ENCODE measurements at regions not wholly inside any gene's neighbourhood (a gene's known extent, or its start where the extent isn't known, plus 50 kb on each side); places are given as distances from the start of the nearest gene placed in this dataset.

DNA sequence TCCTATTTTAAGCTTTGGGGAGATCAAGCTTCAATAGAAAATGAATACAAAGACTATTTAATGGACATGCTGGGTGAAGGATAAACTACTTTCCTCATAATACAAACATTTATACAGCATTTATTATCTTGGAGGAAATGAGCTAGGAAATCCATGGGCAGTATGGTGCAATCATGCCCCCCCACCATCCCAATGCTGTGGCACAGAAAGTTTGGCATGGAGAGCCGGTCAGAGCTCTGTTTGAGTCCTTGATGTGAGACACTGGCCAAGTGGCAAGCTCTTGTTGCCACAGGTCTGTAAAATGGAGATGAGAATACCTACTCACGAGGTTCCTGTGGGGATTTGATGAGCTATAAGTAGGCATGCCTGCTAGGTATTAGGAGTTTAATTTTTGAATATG lies 120.6 kb downstream of the MAB21L3 start:
- no peak for DNase-seq (ENCODE audit: low spot score)

DNA sequence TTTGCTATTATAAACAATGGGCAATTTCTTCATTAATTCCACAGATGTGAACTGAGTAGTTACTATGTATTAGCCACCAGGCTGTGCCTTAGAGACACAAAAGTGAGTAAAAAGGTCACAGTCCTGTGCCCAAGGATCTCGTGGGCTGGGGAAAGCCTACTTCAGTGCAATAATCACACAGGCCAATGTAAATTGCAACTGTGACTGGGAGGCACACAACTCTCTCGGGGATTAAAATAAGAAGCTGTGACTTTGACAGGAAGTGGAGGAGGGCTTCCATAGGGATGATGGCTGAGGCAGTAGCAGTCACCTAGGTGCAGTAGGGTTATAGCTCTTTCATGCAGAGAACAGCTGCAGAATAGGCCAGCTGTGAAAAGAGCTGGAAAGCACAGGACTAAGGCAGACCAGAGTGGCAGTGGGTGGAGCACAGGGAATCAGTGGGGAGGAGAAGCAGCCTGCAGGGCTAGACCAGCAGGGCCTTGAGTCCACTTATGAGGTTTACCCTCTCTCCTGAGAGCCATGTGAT lies 121.9 kb downstream of the MAB21L3 start:
- no peak for DNase-seq (ENCODE audit: low spot score)

DNA sequence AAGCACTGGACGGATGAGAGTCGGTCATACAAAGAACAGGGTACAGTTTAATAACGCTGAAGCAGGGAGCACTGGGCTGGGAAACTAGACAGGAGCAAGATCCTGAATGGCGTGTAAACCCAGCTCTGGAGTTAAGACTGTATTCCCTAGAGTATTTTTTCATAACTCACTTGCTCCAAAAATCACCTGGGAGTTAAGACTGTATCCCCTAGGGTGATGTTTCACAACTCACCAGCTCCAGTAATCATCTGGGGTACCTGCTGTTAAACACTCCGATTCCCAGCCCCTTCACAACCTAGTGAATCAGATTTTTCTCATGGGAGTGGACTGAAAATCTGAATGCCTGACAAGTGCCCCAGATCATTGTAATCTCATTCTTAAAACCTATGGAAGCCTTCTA lies 123.2 kb downstream of the MAB21L3 start:
- DNase-seq (ENCODE audit: low spot score): no peak

DNA sequence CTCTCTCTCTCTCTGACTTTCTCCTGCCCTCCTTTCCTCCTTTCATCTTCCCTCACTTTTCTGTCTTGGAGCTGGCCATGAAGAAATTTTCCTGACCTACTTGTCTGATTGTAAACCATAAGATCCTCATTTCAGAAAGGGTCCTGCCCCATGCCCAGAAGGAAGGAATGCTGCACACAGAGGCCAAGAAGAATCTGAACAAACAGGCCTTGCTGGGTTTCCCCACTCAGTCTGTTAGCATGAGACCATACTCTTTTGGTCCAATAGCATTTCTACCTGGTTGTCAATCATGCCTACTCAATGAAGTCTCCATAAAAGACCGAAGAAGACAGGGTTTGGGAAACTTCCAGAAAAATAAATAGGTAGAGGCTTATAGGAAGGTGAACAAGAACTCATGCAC lies 128.7 kb downstream of the MAB21L3 start:
- no peak for DNase-seq (ENCODE audit: low spot score)

DNA sequence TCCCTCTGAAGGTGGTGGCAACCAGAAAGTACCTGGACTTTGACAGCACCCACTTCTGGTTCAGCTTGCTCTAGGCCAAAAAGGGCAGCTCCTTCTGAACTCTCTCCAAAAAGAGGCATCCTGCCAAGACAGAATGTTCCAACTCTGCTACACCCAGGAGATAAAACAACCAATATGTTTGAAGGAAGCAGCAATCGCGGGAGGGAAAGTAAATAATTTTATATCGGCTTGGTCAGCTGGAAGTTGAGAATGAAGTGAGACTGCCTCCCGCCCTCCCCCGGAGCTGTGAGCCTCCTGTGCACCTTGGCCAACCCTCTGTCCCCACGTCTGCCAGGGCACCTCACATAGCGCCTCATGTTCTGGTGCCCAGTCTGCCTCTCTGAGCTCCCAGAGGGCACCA lies 130.3 kb upstream of the ATP1A1 start:
- DNase-seq (ENCODE audit: low spot score): peak; percentile 15

DNA sequence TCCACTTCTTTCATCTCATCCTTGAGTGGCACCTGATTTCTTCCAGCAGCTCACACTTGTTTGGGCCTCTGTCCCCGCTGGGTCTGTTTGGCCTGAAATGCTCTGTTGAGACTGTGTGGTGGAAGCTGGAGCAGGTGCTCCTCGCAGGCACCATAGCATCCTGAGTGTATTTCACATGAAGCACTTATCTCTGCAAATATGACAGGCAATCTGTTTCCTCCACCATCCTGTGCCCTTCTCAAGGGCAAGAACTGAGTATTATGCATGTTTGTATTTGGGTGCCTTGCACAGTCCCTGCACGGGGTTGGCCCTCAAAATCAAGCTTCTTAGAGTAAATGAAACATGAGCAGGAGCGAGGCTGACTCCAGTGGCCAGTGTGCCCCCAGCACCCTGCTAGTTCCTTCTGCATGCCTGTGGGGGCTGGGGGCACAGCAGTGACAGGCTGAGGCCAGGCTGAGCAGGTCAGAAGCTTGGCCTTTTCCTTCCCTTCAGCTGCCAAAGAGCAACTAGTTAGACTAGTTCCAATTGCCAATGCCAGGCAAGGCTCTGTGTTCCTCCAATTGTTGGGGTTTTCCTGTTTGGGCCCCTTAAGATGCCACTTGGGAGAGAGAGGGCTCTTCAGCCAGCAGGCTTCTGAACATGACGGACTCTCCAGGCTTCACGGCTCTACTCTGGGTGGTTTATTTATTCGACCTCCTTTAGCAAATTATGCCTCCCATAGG lies 129.6 kb upstream of the ATP1A1 start:
- no peak for DNase-seq (ENCODE audit: low spot score)

DNA sequence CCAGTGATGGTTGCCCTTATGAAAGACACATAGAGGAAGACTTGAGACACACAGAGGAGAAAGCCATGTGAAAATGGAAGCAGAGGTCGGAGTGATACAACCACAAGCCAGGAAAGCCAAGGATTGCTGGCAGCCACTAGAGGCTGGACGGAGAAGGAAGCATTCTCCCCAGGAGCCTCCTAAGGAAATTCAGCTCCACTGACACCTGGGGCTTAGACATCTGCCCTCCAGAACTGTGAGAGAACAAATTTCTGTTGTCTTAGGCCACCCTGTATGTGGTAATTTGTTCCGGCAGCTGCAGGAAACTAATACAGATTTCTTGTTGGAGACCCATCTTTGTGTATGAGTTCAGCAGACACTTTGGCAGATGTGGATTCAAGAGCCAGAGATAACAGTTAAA lies 126.9 kb upstream of the ATP1A1 start:
- DNase-seq (ENCODE audit: low spot score): no peak

DNA sequence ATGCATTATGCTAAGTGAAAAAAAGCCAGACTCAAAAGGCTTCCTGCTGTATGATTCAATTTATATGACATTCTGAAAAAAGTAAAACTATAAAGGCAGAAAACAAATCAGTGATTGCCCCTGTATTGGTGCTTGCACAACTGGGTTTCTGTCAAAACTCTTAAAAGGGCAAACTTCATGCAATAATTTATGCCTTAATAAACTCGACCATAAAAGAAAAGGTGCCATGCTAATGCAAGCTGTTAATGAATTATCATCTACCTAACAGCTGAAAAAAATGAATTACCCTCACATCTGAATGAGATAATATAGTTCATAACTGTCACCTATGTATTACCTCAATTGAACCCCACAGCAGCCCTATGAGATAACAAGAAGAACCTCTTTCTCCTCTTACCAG lies 120.8 kb upstream of the ATP1A1 start:
- no peak for DNase-seq (ENCODE audit: low spot score)

DNA sequence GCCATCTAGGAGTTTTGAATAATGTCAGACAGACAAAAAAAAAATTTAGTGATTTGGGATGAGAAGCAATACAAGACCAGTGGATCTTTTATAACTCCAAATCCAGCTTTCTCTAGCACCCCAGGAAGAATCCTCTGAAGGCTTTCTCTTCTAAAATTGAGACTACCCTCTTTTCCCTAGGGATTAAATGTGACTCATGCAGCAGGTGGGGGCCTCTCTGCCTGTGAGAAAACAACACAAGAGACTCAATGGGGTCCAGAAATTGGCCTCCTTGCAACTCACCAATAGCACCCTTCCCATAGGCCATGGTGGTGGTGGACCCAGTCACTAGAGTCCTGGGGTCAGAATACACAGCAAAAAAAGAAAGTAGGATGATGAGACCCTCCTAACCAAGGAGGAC lies 120.3 kb upstream of the ATP1A1 start:
- no peak for DNase-seq (ENCODE audit: low spot score)

DNA sequence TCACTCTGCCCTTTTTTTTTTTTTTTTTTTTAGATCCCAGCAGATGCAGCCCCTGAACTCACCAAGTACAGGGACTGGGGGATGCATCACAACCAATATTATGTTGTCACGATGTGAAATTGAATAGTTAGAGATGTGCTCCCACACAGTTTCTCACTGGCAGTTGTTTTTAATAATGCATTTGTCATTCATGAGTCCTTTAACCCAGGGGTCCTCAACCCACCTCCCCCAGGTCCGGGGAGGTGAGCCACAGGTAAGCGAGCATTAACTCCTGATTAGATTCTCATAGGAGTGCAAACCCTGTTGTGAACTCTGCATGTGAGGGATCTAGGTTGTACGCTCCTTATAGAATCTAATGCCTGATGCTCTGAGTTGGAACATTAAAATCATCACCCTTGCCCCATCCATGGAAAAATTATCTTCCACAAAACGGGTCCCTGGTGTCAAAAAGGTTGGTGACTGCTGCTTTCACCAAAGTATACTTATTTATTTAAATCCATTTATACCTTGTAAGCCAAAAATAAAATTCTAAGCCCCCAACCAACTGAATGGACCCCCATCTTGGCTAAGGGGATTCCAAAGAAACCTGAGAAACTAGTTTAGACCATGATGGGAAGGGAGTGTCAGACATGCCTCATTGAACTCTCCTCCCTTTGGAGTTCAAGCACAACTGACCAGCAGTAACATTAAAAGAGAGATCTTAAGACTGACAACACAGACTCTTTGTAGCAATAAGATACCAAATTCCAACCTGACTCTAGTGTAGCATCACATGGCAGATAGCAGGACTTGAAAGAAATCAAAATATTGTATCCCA lies 119.3 kb upstream of the ATP1A1 start:
- no peak for DNase-seq (ENCODE audit: low spot score)

DNA sequence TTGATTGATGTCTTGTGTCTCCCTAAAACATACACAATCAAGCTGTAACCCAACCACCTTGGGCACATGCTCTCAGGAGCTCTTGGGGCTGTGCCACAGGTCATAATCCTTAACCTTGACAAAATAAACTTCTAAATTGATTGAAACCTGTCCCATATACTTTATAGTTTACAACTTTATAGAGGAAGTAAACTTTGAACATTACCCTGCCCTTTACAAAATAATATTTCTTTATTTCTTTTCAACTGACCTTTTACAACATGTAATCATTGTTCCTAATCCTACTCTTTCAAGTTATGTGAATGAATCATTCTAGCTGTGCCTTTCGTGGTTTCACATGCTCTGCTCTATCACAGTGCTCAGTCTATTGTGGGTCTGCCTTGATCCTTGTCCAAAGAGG lies 118.3 kb upstream of the ATP1A1 start:
- no peak for DNase-seq (ENCODE audit: low spot score)

DNA sequence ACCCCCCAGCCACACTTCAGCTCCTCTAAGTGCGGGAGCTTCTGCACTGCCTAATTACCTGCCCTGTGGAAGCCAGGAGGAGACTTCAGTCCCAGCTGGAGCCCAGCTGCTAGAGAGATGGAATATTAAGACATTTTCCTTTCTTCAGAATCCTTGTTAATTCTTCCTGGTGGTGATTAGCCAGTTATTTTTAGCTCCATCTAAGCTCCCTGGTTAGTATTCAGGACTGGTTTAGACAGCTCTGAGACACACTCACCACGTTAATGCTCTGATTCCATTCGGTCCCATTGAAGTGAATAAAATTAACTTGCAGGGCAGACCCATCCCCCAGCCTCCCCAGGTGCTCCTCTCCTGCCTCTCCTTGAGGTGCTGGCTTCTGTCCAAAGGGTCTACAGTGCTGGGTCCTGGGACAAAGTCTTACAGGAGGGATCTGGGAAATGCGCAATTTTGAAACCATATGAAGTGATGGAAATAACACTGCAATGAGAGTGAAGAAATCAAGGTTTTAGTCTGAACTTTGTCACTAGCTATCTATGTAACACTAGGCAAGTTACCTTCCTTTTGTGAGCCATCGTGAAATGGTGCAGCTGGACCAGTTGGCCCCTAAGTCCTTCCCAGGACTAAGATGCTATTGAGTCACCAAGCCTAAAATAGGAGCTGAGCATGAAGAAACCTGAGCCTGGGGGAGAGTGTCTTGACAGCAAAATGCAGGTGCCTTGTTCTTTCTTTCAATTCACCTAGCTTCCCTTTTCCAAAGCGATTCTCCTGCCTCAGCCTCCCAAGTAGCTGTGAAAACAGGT lies 117.4 kb upstream of the ATP1A1 start:
- no peak for DNase-seq (ENCODE audit: low spot score)

DNA sequence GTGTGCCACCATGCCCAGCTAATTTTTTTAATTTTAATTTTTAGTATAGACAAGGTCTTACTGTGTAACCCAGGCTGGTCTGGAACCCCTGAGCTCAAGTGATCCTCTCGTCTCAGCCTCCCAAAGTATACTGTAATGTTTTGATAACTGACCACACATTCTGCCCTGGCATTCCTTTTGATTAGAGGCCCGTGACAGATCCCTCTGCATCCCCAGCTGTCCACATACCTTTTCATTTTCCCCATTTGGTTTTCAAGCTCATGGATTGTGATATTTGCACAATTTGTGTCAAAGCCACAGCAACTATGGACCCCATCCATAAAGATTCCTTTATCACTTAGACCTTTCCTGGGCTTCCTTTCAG lies 116.8 kb upstream of the ATP1A1 start:
- no peak for DNase-seq (ENCODE audit: low spot score)

DNA sequence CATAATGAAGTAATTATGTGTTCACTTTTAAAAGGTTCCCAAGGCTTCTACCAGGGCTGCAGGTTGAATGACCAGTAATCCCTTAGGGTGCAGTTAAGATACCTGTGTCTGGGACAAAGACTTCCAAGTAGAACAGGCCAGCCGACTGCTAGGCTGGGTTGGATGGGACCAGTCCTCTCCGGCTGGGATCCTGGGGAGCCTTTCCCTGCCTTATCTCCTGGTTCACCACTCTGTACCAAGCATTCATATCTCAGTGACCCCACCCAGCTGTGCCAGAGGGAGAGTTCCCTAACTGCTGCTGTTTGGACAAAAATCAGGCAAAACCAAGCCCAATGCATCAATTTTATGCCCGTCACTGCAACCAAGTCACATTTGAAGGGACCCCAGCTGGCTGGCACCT lies 116.2 kb upstream of the ATP1A1 start:
- DNase-seq (ENCODE audit: low spot score): no peak

DNA sequence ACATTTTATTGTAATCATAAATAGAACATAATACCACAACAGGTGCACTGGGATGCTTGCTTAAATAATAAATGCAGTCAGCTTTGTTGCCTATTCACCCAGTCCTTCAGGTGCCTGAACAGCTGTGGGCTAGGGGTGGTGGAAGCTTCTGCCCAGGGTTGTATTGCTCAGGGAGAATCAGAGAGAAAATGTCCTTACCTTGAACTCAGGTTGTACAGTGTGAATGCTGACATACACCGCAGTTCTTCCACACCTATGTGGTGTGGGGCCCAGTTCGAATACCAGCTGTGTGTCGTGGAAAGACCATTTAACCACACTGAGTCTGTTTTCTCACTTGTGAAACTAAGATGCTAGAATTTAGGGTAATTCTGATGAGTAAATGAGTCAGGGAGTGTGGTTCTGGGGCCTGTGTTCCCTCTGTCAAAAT lies 115.7 kb upstream of the ATP1A1 start:
- no peak for DNase-seq (ENCODE audit: low spot score)

DNA sequence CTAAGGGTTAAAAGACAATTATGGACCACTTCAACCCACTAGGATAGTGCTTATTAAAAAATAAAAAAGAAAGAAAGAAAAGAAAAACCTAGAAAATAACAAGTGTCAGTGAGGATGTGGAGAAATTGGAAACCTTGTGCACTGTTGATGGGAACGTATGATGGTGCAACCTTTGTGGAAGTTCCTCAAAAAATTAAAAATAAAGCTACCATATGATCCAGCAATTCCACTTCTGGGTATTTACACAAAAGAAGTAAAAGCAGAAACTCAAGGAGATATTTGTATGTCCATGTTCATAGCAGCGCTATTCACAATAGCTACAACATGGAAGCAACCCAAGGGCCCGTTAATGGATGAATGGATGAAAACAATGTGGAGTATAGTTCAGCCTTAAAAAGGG lies 115.2 kb upstream of the ATP1A1 start:
- no peak for DNase-seq (ENCODE audit: low spot score)

DNA sequence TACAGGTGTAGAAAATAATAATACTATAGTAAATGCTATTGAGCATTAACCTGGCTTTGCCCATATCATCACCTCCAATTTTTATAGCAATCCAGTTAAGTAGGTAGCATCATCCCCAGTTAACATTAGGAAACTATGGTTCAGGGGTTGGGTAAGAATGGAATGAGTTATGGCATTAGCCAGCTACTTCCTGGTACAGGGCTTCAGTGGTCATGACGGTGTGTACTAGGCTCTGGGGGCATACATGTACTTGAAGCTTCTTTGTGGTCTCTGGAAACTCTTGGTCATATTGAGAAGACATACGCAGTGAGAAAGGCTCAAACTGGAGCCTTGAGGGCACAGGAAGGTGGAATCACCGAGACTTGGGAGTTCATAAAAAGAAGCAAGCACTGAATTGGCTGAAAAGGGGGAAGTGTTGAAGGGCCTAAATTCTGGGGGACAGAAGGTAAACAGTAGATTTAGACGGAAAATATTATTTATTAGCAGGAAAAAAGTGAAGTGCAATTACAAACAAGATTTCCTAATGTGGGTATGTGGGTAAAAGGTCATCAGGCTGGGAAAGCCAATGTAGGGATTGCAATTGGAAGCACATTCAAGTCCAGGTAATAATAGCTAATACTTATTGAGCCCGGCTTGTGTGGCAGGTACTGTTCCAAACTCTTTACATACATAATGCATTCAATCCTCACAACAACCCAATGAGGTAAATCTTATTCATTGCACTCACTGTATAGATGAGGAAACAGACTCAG lies 114.2 kb upstream of the ATP1A1 start:
- no peak for DNase-seq (ENCODE audit: low spot score)

DNA sequence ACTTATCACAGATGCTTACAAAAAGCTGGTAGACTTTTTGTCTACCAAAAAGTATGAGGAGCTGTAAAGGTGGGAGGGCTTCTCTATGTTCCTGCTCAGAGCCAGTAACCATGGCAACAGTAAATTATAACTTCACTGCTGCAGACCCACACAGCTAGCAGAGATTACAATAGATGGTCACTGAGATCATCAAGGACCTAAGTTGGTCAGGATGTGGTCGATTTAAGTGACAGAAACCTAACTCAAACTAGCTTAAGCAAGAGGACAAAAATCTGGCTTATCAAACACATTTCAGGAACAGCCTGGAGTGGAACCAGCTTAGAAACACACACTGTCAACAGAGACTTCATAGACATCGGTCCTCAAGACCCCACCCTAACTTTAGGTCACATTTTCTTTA lies 113.4 kb upstream of the ATP1A1 start:
- DNase-seq (ENCODE audit: low spot score): no peak

DNA sequence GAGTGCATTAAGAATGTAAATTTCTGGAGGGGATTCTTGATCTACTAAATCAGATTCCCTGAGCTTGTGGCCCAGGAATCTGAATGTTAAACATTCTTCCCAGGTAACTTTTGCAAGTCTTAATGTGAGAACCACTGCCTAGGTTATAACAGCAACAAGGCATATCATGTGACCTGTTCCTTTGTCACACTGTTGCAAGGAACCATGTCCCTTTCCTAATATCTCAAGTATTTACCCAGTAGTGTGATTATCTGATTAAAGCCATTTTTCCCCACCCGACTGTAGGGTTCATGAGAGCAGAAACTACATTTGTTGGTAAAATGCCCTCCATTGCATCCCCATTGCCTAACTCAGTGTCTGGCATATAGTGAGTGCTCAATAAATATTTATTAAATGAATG lies 112.9 kb upstream of the ATP1A1 start:
- no peak for DNase-seq (ENCODE audit: low spot score)

DNA sequence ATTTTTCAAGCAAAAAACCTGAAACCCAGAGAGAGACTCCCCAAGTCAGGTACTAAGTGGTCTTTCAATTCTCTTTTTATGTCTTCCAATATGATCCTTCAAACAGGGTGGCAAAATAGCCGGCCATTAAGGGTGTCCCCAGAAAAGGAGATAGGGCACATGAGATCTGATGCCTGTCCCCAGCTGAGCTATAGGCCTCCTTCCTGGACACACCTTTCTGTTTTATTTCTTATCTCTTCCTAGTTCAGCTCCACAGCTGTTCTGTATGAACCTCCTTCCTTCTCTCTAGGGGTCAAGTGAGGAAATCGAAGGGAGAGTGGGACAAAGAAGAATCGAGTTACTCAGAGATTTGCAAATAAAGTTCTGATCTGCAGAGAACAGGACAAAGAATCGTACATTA lies 112.4 kb upstream of the ATP1A1 start:
- DNase-seq (ENCODE audit: low spot score): no peak

DNA sequence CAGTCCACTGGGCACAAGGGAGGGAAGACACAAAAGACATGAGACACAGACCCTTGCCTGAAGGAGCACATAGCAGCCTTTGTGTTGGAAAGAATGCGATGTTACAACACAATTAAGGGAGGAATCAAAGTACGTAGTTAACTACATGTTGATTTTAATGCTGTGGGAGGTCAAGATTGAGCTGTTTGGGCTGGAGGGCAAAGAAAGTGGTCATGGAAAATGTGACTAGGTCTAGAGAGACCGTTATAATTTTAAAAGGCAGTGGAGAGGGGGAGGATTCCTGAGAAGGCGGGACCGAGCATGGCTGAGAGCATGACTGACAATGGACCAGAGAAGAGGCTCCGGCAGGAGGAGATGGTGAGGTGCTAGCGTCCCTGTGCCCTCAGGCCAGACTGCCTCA lies 111.8 kb upstream of the ATP1A1 start:
- no peak for DNase-seq (ENCODE audit: low spot score)

Data from HT-29 (cell line).